Stomach (tissue), 4 donors: ENCODE measurements at regions not wholly inside any gene's neighbourhood (a gene's known extent, or its start where the extent isn't known, plus 50 kb on each side); places are given as distances from the start of the nearest gene placed in this dataset.

Source experiments
- CTCF ChIP-seq, 7 experiments: fragments of 450-650 bp in 4 of 7; fragments of 200-600 bp in 3 of 7; sonication (generic) in 3 of 7; IDR thresholded peaks; one replicate each; pipeline ENCODE4 v1.5.1; 2016 to 2019; ENCODE audit warnings: antibody characterized with exemption in 7 of 7, control low read depth in 2 of 7, mild to moderate bottlenecking in 1 of 7
- EP300 ChIP-seq: sonication (generic); formaldehyde crosslinking; IDR thresholded peaks from one replicate; pipeline ENCODE4 v1.6.1; 2017; ENCODE audit warnings: antibody characterized with exemption
- POLR2A ChIP-seq, 4 donors: fragments of 450-650 bp; IDR thresholded peaks; one replicate each; pipeline ENCODE4 v1.6.1; 2016; ENCODE audit warnings: antibody characterized with exemption in 4 of 4, control low read depth in 2 of 4, mild to moderate bottlenecking in 1 of 4, moderate library complexity in 1 of 4
- POLR2AphosphoS5 ChIP-seq, 3 donors: sonication (generic); formaldehyde crosslinking; IDR thresholded peaks; one replicate each; pipeline ENCODE4 v1.6.1; 2016; ENCODE audit warnings: antibody characterized with exemption in 3 of 3

- TF ChIP-seq CTCF (IDR thresholded peaks at IDR 0.05), result peak in 5 of 7 experiments; percentile 26 to 61 (median 59)
- no peak for TF ChIP-seq POLR2A (IDR thresholded peaks at IDR 0.05)
- TF ChIP-seq EP300, result no peak
- TF ChIP-seq POLR2AphosphoS5 (IDR thresholded peaks at IDR 0.05), result no peak
Observed at GRCh38 chr18:70491734-70492348, 203.0 kb downstream of the SOCS6 start.
